HepG2 (cell line): ENCODE measurements at regions not wholly inside any gene's neighbourhood (a gene's known extent, or its start where the extent isn't known, plus 50 kb on each side); places are given as distances from the start of the nearest gene placed in this dataset.

Experiments used
- CCDC6 ChIP-seq: sonication (generic); formaldehyde crosslinking; IDR thresholded peaks from 2 replicates; pipeline ENCODE4 v1.8.1; 2022; ENCODE audit warnings: mild to moderate bottlenecking, missing genetic modification reagents, moderate library complexity
- ERF ChIP-seq: IDR thresholded peaks from 2 replicates; pipeline ENCODE4 v1.6.1; 2018; ENCODE audit warnings: missing biosample characterization, missing genetic modification reagents
- NFYC ChIP-seq: IDR thresholded peaks from 2 replicates; pipeline ENCODE4 v1.6.1; 2016; ENCODE audit warnings: missing genetic modification reagents, missing compliant biosample characterization
- NR2F6 ChIP-seq, 2 experiments: IDR thresholded peaks; 2 replicates each; pipeline ENCODE4 v1.6.1; 2016; ENCODE audit warnings: antibody characterized with exemption in 1 of 2, mild to moderate bottlenecking in 1 of 2
- PAWR ChIP-seq: sonication (generic); formaldehyde crosslinking; IDR thresholded peaks from 2 replicates; pipeline ENCODE4 v1.4.0; 2020; ENCODE audit warnings: missing genetic modification reagents, mild to moderate bottlenecking, borderline replicate concordance
- PHF21A ChIP-seq: sonication (generic); formaldehyde crosslinking; IDR thresholded peaks from 2 replicates; pipeline ENCODE4 v1.5.0; 2020; ENCODE audit warnings: mild to moderate bottlenecking, missing genetic modification reagents
- PRDM10 ChIP-seq: sonication (generic); formaldehyde crosslinking; IDR thresholded peaks from 2 replicates; pipeline ENCODE4 v1.4.0; 2020; ENCODE audit warnings: low read depth, missing genetic modification reagents
- PTBP1 ChIP-seq: fragments of 200-400 bp; formaldehyde crosslinking; IDR thresholded peaks from 2 replicates; pipeline ENCODE4 v1.6.1; 2018; ENCODE audit warnings: low read length, low read depth; ENCODE audit not compliant: poor library complexity, severe bottlenecking
- RAD21 ChIP-seq: fragments of 450-650 bp; formaldehyde crosslinking; IDR thresholded peaks from 2 replicates; pipeline ENCODE4 v1.5.0; 2020; ENCODE audit warnings: mild to moderate bottlenecking
- RCOR2 ChIP-seq: IDR thresholded peaks from 2 replicates; pipeline ENCODE4 v1.6.1; 2016; ENCODE audit warnings: missing biosample characterization, missing genetic modification reagents
- TBX3 ChIP-seq: fragments of 450-650 bp; IDR thresholded peaks from 2 replicates; pipeline ENCODE4 v1.6.1; 2017; ENCODE audit warnings: antibody characterized with exemption, mild to moderate bottlenecking, inconsistent platforms, borderline replicate concordance
- ZFP41 ChIP-seq: sonication (generic); formaldehyde crosslinking; IDR thresholded peaks from 2 replicates; pipeline ENCODE4 v1.4.0; 2020; ENCODE audit warnings: mild to moderate bottlenecking, missing genetic modification reagents, borderline replicate concordance
- ZSCAN25 ChIP-seq: sonication (generic); formaldehyde crosslinking; IDR thresholded peaks from 2 replicates; pipeline ENCODE4 v1.8.0; 2022; ENCODE audit warnings: mild to moderate bottlenecking, missing genetic modification reagents
- TF ChIP-seq, protein P1 (sequence below): sonication (generic); formaldehyde crosslinking; IDR thresholded peaks from 2 replicates; pipeline ENCODE4 v1.4.0; 2020; ENCODE audit warnings: missing genetic modification reagents
- TF ChIP-seq, protein P2 (sequence below): sonication (generic); formaldehyde crosslinking; IDR thresholded peaks from 2 replicates; pipeline ENCODE4 v1.4.0; 2020; ENCODE audit warnings: mild to moderate bottlenecking, missing genetic modification reagents
- TF ChIP-seq, protein P3 (sequence below): sonication (generic); formaldehyde crosslinking; IDR thresholded peaks from 2 replicates; pipeline ENCODE4 v1.4.0; 2020; ENCODE audit warnings: mild to moderate bottlenecking, missing genetic modification reagents

GRCh38 chr3:188003188-188004171 lies 150.5 kb upstream of the LPP start (continued):
- peak; percentile 2; the same call in 1 of the 2 replicates for TF ChIP-seq PRDM10
- TF ChIP-seq, protein P1, sequence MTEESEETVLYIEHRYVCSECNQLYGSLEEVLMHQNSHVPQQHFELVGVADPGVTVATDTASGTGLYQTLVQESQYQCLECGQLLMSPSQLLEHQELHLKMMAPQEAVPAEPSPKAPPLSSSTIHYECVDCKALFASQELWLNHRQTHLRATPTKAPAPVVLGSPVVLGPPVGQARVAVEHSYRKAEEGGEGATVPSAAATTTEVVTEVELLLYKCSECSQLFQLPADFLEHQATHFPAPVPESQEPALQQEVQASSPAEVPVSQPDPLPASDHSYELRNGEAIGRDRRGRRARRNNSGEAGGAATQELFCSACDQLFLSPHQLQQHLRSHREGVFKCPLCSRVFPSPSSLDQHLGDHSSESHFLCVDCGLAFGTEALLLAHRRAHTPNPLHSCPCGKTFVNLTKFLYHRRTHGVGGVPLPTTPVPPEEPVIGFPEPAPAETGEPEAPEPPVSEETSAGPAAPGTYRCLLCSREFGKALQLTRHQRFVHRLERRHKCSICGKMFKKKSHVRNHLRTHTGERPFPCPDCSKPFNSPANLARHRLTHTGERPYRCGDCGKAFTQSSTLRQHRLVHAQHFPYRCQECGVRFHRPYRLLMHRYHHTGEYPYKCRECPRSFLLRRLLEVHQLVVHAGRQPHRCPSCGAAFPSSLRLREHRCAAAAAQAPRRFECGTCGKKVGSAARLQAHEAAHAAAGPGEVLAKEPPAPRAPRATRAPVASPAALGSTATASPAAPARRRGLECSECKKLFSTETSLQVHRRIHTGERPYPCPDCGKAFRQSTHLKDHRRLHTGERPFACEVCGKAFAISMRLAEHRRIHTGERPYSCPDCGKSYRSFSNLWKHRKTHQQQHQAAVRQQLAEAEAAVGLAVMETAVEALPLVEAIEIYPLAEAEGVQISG, result no peak; the same call in 1 of the 2 replicates
- peak; percentile 77 for TF ChIP-seq NR2F6 (IDR thresholded peaks at IDR 0.05)
- TF ChIP-seq NR2F6 (CRISPR knock-in tag; IDR thresholded peaks at IDR 0.05), result peak; percentile 80
- peak; percentile 75 for TF ChIP-seq RCOR2 (CRISPR knock-in tag)
- no peak for TF ChIP-seq PTBP1
- TF ChIP-seq, protein P2, sequence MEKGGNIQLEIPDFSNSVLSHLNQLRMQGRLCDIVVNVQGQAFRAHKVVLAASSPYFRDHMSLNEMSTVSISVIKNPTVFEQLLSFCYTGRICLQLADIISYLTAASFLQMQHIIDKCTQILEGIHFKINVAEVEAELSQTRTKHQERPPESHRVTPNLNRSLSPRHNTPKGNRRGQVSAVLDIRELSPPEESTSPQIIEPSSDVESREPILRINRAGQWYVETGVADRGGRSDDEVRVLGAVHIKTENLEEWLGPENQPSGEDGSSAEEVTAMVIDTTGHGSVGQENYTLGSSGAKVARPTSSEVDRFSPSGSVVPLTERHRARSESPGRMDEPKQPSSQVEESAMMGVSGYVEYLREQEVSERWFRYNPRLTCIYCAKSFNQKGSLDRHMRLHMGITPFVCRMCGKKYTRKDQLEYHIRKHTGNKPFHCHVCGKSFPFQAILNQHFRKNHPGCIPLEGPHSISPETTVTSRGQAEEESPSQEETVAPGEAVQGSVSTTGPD (CRISPR knock-in tag), result no peak
- 0 out of 2 replicates have a peak, but pooled peaks have one; percentile 5 for TF ChIP-seq PAWR (CRISPR knock-in tag)
- no peak for TF ChIP-seq RAD21 (CRISPR knock-in tag)
- TF ChIP-seq ERF (CRISPR knock-in tag), result peak; percentile 16; the same call in 1 of the 2 replicates
- peak; percentile 8; the same call in 1 of the 2 replicates for TF ChIP-seq NFYC (CRISPR knock-in tag)
- TF ChIP-seq, protein P3, sequence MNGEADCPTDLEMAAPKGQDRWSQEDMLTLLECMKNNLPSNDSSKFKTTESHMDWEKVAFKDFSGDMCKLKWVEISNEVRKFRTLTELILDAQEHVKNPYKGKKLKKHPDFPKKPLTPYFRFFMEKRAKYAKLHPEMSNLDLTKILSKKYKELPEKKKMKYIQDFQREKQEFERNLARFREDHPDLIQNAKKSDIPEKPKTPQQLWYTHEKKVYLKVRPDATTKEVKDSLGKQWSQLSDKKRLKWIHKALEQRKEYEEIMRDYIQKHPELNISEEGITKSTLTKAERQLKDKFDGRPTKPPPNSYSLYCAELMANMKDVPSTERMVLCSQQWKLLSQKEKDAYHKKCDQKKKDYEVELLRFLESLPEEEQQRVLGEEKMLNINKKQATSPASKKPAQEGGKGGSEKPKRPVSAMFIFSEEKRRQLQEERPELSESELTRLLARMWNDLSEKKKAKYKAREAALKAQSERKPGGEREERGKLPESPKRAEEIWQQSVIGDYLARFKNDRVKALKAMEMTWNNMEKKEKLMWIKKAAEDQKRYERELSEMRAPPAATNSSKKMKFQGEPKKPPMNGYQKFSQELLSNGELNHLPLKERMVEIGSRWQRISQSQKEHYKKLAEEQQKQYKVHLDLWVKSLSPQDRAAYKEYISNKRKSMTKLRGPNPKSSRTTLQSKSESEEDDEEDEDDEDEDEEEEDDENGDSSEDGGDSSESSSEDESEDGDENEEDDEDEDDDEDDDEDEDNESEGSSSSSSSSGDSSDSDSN (CRISPR knock-in tag), result no peak; the same call in 1 of the 2 replicates
- TF ChIP-seq PHF21A, result peak; percentile 82
- peak; percentile 42; the same call in 1 of the 2 replicates for TF ChIP-seq ZSCAN25 (CRISPR knock-in tag)
- TF ChIP-seq ZFP41 (CRISPR knock-in tag), result no peak
- no peak for TF ChIP-seq CCDC6 (CRISPR knock-in tag)
- no peak for TF ChIP-seq TBX3
